GM23338 (cell line): ENCODE measurements at regions not wholly inside any gene's neighbourhood (a gene's known extent, or its start where the extent isn't known, plus 50 kb on each side); places are given as distances from the start of the nearest gene placed in this dataset.

ENCODE experiments used
- ATAC-seq: fragments of 200-7000 bp; cut with Tn5 transposase; 3 replicates; pipeline ENCODE4 v1.9.1; 2020
- DNase-seq: peaks from one replicate; pipeline ENCODE4 v3.0.0-alpha.2; 2015; ENCODE audit warnings: low spot score
- H2AFZ ChIP-seq: fragments of 200-600 bp; sonication (generic); 2 replicates; pipeline ENCODE4 v1.8.0; 2016; ENCODE audit warnings: antibody characterized with exemption, mild to moderate bottlenecking, moderate library complexity
- H3F3A ChIP-seq: fragments of 200-600 bp; sonication (generic); replicated peaks from 2 replicates; pipeline ENCODE4 v1.8.0; 2017; ENCODE audit warnings: antibody characterized with exemption, mixed run types, low read depth
- H3K27ac ChIP-seq: fragments of 200-600 bp; sonication (generic); 2 replicates; pipeline ENCODE4 v1.6.1; 2016; ENCODE audit warnings: low read depth
- H3K27me3 ChIP-seq: fragments of 200-600 bp; sonication (generic); 2 replicates; pipeline ENCODE4 v1.8.0; 2016; ENCODE audit warnings: mild to moderate bottlenecking, mixed run types, moderate library complexity; ENCODE audit not compliant: insufficient read depth
- H3K36me3 ChIP-seq: fragments of 200-600 bp; sonication (generic); 2 replicates; pipeline ENCODE4 v1.8.0; 2016; ENCODE audit warnings: mild to moderate bottlenecking; ENCODE audit not compliant: insufficient read depth
- H3K4me1 ChIP-seq: fragments of 200-600 bp; sonication (generic); 2 replicates; pipeline ENCODE4 v1.8.0; 2016; ENCODE audit warnings: mild to moderate bottlenecking, moderate library complexity; ENCODE audit not compliant: insufficient read depth
- H3K4me2 ChIP-seq: fragments of 200-600 bp; sonication (generic); 2 replicates; pipeline ENCODE4 v1.7.1; 2017; ENCODE audit warnings: mixed run types
- H3K4me3 ChIP-seq: fragments of 200-600 bp; sonication (generic); 2 replicates; pipeline ENCODE4 v1.6.1; 2016; ENCODE audit warnings: mixed run types
- H3K79me2 ChIP-seq: fragments of 200-600 bp; sonication (generic); replicated peaks from 2 replicates; pipeline ENCODE4 v1.8.0; 2017; ENCODE audit warnings: mild to moderate bottlenecking; ENCODE audit not compliant: insufficient read depth
- H3K9me2 ChIP-seq: fragments of 200-600 bp; sonication (generic); 2 replicates; pipeline ENCODE4 v1.8.0; 2017; ENCODE audit not compliant: insufficient read depth
- H4K20me1 ChIP-seq: fragments of 200-600 bp; sonication (generic); replicated peaks from 2 replicates; pipeline ENCODE4 v1.8.0; 2017; ENCODE audit warnings: mild to moderate bottlenecking; ENCODE audit not compliant: insufficient read depth
- H3K27ac Mint-ChIP-seq: 2 replicates; pipeline ENCODE4 v1.8.0; 2020; ENCODE audit warnings: inconsistent platforms, mild to moderate bottlenecking, moderate library complexity, mixed read lengths
- H3K27me3 Mint-ChIP-seq: 3 replicates; pipeline ENCODE4 v1.8.0; 2022; ENCODE audit warnings: low read depth, mild to moderate bottlenecking, moderate library complexity, mixed read lengths, inconsistent platforms; ENCODE audit not compliant: insufficient read depth, poor library complexity
- H3K36me3 Mint-ChIP-seq: 3 replicates; pipeline ENCODE4 v1.8.0; 2021; ENCODE audit warnings: low read depth, mild to moderate bottlenecking, inconsistent platforms, moderate library complexity, mixed read lengths
- H3K4me1 Mint-ChIP-seq: 3 replicates; pipeline ENCODE4 v1.8.0; 2020; ENCODE audit warnings: mild to moderate bottlenecking, inconsistent platforms, mixed read lengths
- H3K4me3 Mint-ChIP-seq: 3 replicates; pipeline ENCODE4 v1.8.0; 2021; ENCODE audit warnings: moderate library complexity, mild to moderate bottlenecking, inconsistent platforms, mixed read lengths
- H3K9me3 Mint-ChIP-seq: 3 replicates; pipeline ENCODE4 v1.8.0; 2020; ENCODE audit warnings: moderate library complexity, mild to moderate bottlenecking, inconsistent platforms, mixed read lengths
- CREB1 ChIP-seq: fragments of 250-450 bp; sonication (Bioruptor Pico); IDR thresholded peaks from 2 replicates; pipeline ENCODE4 v1.5.0; 2020; ENCODE audit warnings: low read depth, mild to moderate bottlenecking, moderate library complexity
- EZH2phosphoT487 ChIP-seq: fragments of 200-600 bp; sonication (generic); IDR thresholded peaks from one replicate; pipeline ENCODE4 v1.8.1; 2018; ENCODE audit warnings: antibody characterized with exemption; ENCODE audit not compliant: unreplicated experiment
- NANOG ChIP-seq: IDR thresholded peaks from 2 replicates; pipeline ENCODE4 v1.6.1; 2016; ENCODE audit warnings: antibody characterized with exemption, borderline replicate concordance
- STAT1 ChIP-seq: IDR thresholded peaks from one replicate; pipeline ENCODE4 v1.6.1; 2016; ENCODE audit warnings: antibody characterized with exemption; ENCODE audit not compliant: unreplicated experiment
- ZNF331 ChIP-seq: fragments of 250-450 bp; sonication (Bioruptor Pico); IDR thresholded peaks from 2 replicates; pipeline ENCODE4 v1.5.0; 2020; ENCODE audit warnings: low read depth, mild to moderate bottlenecking, moderate library complexity
- TF ChIP-seq, protein P1 (sequence below), 2 experiments: fragments of 200-600 bp in 1 of 2; sonication (generic) in 1 of 2; conservative IDR thresholded peaks; 2 replicates each; pipeline versions ENCODE4 v1.5.1 to v1.6.1; 2016 to 2017; ENCODE audit warnings: antibody characterized with exemption in 2 of 2, low read depth in 2 of 2, mild to moderate bottlenecking in 2 of 2, moderate library complexity in 1 of 2
- TF ChIP-seq, protein P2 (sequence below): IDR thresholded peaks from one replicate; pipeline ENCODE4 v1.6.1; 2018; ENCODE audit warnings: antibody characterized with exemption; ENCODE audit not compliant: unreplicated experiment
- TF ChIP-seq, protein P3 (sequence below): IDR thresholded peaks from 2 replicates; pipeline ENCODE4 v1.6.1; 2016; ENCODE audit warnings: antibody characterized with exemption
- TF ChIP-seq, protein P4 (sequence below): fragments of 250-450 bp; sonication (Bioruptor Pico); IDR thresholded peaks from 2 replicates; pipeline ENCODE4 v1.5.0; 2020; ENCODE audit warnings: mild to moderate bottlenecking, moderate library complexity

DNA sequence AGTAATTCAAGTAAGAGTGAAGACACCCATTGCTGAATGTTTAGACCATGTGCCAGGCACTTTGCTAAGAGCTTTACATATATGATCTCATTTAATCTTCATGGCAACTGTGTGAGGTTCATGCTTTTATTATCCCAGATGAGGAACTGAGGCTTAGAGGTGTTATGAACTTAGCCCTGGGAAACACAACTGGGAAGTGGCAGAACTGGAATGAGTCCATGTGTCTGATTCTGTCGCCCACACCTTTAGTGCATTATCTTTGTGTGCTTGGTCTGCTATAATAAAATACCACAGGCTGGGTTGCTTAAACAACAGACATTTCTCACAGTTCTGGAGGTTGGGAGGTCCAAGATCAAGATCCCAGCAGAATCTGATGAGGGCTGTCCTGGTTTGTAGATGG lies 108.7 kb upstream of the PLET1 start (continued):
- TF ChIP-seq, protein P1, sequence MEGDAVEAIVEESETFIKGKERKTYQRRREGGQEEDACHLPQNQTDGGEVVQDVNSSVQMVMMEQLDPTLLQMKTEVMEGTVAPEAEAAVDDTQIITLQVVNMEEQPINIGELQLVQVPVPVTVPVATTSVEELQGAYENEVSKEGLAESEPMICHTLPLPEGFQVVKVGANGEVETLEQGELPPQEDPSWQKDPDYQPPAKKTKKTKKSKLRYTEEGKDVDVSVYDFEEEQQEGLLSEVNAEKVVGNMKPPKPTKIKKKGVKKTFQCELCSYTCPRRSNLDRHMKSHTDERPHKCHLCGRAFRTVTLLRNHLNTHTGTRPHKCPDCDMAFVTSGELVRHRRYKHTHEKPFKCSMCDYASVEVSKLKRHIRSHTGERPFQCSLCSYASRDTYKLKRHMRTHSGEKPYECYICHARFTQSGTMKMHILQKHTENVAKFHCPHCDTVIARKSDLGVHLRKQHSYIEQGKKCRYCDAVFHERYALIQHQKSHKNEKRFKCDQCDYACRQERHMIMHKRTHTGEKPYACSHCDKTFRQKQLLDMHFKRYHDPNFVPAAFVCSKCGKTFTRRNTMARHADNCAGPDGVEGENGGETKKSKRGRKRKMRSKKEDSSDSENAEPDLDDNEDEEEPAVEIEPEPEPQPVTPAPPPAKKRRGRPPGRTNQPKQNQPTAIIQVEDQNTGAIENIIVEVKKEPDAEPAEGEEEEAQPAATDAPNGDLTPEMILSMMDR (conservative IDR thresholded peaks at IDR 0.05; ENCODE audit: low read depth in 2 of 2): no peak
- no peak for TF ChIP-seq ZNF331 (CRISPR knock-in tag)
- TF ChIP-seq, protein P2, sequence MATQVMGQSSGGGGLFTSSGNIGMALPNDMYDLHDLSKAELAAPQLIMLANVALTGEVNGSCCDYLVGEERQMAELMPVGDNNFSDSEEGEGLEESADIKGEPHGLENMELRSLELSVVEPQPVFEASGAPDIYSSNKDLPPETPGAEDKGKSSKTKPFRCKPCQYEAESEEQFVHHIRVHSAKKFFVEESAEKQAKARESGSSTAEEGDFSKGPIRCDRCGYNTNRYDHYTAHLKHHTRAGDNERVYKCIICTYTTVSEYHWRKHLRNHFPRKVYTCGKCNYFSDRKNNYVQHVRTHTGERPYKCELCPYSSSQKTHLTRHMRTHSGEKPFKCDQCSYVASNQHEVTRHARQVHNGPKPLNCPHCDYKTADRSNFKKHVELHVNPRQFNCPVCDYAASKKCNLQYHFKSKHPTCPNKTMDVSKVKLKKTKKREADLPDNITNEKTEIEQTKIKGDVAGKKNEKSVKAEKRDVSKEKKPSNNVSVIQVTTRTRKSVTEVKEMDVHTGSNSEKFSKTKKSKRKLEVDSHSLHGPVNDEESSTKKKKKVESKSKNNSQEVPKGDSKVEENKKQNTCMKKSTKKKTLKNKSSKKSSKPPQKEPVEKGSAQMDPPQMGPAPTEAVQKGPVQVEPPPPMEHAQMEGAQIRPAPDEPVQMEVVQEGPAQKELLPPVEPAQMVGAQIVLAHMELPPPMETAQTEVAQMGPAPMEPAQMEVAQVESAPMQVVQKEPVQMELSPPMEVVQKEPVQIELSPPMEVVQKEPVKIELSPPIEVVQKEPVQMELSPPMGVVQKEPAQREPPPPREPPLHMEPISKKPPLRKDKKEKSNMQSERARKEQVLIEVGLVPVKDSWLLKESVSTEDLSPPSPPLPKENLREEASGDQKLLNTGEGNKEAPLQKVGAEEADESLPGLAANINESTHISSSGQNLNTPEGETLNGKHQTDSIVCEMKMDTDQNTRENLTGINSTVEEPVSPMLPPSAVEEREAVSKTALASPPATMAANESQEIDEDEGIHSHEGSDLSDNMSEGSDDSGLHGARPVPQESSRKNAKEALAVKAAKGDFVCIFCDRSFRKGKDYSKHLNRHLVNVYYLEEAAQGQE: no peak
- TF ChIP-seq, protein P3, sequence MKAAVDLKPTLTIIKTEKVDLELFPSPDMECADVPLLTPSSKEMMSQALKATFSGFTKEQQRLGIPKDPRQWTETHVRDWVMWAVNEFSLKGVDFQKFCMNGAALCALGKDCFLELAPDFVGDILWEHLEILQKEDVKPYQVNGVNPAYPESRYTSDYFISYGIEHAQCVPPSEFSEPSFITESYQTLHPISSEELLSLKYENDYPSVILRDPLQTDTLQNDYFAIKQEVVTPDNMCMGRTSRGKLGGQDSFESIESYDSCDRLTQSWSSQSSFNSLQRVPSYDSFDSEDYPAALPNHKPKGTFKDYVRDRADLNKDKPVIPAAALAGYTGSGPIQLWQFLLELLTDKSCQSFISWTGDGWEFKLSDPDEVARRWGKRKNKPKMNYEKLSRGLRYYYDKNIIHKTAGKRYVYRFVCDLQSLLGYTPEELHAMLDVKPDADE: no peak

DNA sequence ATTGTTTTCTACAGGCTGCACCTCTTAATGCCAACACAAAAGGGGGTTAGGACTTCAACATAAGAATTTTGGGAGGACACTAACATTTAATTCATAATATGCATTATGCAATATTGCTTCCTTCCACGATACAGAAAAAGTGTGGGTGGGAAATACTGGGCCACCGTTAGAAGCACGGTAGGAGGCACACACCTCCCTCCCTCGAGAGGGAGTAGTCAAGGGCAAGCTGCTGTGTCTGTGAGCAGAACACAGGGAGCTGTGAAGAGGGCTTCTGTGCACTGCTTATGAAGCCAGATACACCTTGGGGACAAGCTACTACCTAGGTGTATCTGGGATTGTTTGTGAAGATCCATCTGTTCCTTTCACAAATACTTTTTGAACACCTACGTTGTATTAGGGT lies 109.3 kb upstream of the PLET1 start:
- Mint-ChIP-seq H3K4me1 (no peaks in the 10 kb centered on the region; the same call in 2 of the 3 replicates), H3K4me3 (no peak overlapping the region), H3K9me3 (peaks cover 2% of the 10 kb centered on the region; the same call in 1 of the 3 replicates), H3K36me3 (no peaks in the 10 kb centered on the region), H3K27ac (no peak overlapping the region), H3K27me3 (peaks cover 4% of the 10 kb centered on the region)
- ATAC-seq: no peak
- H4K20me1 ChIP-seq: no peaks in the 10 kb centered on the region
- no peak overlapping the region for H3K27ac ChIP-seq
- H3K4me2 ChIP-seq: no peak overlapping the region
- H3K4me1 ChIP-seq: no peaks in the 10 kb centered on the region
- DNase-seq: no peak
- no peak overlapping the region for H2AFZ ChIP-seq
- H3K4me3 ChIP-seq: no peak overlapping the region
- no peaks in the 10 kb centered on the region for H3K79me2 ChIP-seq
- H3K36me3 ChIP-seq: no peaks in the 10 kb centered on the region
- H3F3A ChIP-seq: no peaks in the 10 kb centered on the region
- peaks cover 6% of the 10 kb centered on the region; the same call in 1 of the 2 replicates for H3K9me2 ChIP-seq
- no peaks in the 10 kb centered on the region for H3K27me3 ChIP-seq
- no peak for TF ChIP-seq CREB1 (CRISPR knock-in tag)
- TF ChIP-seq ZNF331 (CRISPR knock-in tag): no peak
- TF ChIP-seq, protein P4, sequence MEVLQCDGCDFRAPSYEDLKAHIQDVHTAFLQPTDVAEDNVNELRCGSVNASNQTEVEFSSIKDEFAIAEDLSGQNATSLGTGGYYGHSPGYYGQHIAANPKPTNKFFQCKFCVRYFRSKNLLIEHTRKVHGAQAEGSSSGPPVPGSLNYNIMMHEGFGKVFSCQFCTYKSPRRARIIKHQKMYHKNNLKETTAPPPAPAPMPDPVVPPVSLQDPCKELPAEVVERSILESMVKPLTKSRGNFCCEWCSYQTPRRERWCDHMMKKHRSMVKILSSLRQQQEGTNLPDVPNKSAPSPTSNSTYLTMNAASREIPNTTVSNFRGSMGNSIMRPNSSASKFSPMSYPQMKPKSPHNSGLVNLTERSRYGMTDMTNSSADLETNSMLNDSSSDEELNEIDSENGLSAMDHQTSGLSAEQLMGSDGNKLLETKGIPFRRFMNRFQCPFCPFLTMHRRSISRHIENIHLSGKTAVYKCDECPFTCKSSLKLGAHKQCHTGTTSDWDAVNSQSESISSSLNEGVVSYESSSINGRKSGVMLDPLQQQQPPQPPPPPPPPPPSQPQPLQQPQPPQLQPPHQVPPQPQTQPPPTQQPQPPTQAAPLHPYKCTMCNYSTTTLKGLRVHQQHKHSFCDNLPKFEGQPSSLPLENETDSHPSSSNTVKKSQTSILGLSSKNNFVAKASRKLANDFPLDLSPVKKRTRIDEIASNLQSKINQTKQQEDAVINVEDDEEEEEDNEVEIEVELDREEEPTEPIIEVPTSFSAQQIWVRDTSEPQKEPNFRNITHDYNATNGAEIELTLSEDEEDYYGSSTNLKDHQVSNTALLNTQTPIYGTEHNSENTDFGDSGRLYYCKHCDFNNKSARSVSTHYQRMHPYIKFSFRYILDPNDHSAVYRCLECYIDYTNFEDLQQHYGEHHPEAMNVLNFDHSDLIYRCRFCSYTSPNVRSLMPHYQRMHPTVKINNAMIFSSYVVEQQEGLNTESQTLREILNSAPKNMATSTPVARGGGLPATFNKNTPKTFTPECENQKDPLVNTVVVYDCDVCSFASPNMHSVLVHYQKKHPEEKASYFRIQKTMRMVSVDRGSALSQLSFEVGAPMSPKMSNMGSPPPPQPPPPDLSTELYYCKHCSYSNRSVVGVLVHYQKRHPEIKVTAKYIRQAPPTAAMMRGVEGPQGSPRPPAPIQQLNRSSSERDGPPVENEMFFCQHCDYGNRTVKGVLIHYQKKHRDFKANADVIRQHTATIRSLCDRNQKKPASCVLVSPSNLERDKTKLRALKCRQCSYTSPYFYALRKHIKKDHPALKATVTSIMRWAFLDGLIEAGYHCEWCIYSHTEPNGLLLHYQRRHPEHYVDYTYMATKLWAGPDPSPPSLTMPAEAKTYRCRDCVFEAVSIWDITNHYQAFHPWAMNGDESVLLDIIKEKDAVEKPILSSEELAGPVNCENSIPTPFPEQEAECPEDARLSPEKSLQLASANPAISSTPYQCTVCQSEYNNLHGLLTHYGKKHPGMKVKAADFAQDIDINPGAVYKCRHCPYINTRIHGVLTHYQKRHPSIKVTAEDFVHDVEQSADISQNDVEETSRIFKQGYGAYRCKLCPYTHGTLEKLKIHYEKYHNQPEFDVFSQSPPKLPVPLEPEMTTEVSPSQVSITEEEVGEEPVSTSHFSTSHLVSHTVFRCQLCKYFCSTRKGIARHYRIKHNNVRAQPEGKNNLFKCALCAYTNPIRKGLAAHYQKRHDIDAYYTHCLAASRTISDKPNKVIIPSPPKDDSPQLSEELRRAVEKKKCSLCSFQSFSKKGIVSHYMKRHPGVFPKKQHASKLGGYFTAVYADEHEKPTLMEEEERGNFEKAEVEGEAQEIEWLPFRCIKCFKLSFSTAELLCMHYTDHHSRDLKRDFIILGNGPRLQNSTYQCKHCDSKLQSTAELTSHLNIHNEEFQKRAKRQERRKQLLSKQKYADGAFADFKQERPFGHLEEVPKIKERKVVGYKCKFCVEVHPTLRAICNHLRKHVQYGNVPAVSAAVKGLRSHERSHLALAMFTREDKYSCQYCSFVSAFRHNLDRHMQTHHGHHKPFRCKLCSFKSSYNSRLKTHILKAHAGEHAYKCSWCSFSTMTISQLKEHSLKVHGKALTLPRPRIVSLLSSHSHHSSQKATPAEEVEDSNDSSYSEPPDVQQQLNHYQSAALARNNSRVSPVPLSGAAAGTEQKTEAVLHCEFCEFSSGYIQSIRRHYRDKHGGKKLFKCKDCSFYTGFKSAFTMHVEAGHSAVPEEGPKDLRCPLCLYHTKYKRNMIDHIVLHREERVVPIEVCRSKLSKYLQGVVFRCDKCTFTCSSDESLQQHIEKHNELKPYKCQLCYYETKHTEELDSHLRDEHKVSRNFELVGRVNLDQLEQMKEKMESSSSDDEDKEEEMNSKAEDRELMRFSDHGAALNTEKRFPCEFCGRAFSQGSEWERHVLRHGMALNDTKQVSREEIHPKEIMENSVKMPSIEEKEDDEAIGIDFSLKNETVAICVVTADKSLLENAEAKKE (CRISPR knock-in tag): no peak
- TF ChIP-seq NANOG: no peak
- TF ChIP-seq EZH2phosphoT487: no peak
- TF ChIP-seq STAT1: no peak
